GM23338 (cell line): ENCODE measurements at regions not wholly inside any gene's neighbourhood (a gene's known extent, or its start where the extent isn't known, plus 50 kb on each side); places are given as distances from the start of the nearest gene placed in this dataset.

Experiments
- ATAC-seq: fragments of 200-7000 bp; cut with Tn5 transposase; 3 replicates; pipeline ENCODE4 v1.9.1; 2020
- DNase-seq: peaks from one replicate; pipeline ENCODE4 v3.0.0-alpha.2; 2015; ENCODE audit warnings: low spot score
- H2AFZ ChIP-seq: fragments of 200-600 bp; sonication (generic); 2 replicates; pipeline ENCODE4 v1.8.0; 2016; ENCODE audit warnings: antibody characterized with exemption, mild to moderate bottlenecking, moderate library complexity
- H3F3A ChIP-seq: fragments of 200-600 bp; sonication (generic); replicated peaks from 2 replicates; pipeline ENCODE4 v1.8.0; 2017; ENCODE audit warnings: antibody characterized with exemption, mixed run types, low read depth
- H3K27ac ChIP-seq: fragments of 200-600 bp; sonication (generic); 2 replicates; pipeline ENCODE4 v1.6.1; 2016; ENCODE audit warnings: low read depth
- H3K27me3 ChIP-seq: fragments of 200-600 bp; sonication (generic); 2 replicates; pipeline ENCODE4 v1.8.0; 2016; ENCODE audit warnings: mild to moderate bottlenecking, mixed run types, moderate library complexity; ENCODE audit not compliant: insufficient read depth
- H3K36me3 ChIP-seq: fragments of 200-600 bp; sonication (generic); 2 replicates; pipeline ENCODE4 v1.8.0; 2016; ENCODE audit warnings: mild to moderate bottlenecking; ENCODE audit not compliant: insufficient read depth
- H3K4me1 ChIP-seq: fragments of 200-600 bp; sonication (generic); 2 replicates; pipeline ENCODE4 v1.8.0; 2016; ENCODE audit warnings: mild to moderate bottlenecking, moderate library complexity; ENCODE audit not compliant: insufficient read depth
- H3K4me2 ChIP-seq: fragments of 200-600 bp; sonication (generic); 2 replicates; pipeline ENCODE4 v1.7.1; 2017; ENCODE audit warnings: mixed run types
- H3K4me3 ChIP-seq: fragments of 200-600 bp; sonication (generic); 2 replicates; pipeline ENCODE4 v1.6.1; 2016; ENCODE audit warnings: mixed run types
- H3K79me2 ChIP-seq: fragments of 200-600 bp; sonication (generic); replicated peaks from 2 replicates; pipeline ENCODE4 v1.8.0; 2017; ENCODE audit warnings: mild to moderate bottlenecking; ENCODE audit not compliant: insufficient read depth
- H3K9me2 ChIP-seq: fragments of 200-600 bp; sonication (generic); 2 replicates; pipeline ENCODE4 v1.8.0; 2017; ENCODE audit not compliant: insufficient read depth
- H4K20me1 ChIP-seq: fragments of 200-600 bp; sonication (generic); replicated peaks from 2 replicates; pipeline ENCODE4 v1.8.0; 2017; ENCODE audit warnings: mild to moderate bottlenecking; ENCODE audit not compliant: insufficient read depth
- H3K27ac Mint-ChIP-seq: 2 replicates; pipeline ENCODE4 v1.8.0; 2020; ENCODE audit warnings: inconsistent platforms, mild to moderate bottlenecking, moderate library complexity, mixed read lengths
- H3K27me3 Mint-ChIP-seq: 3 replicates; pipeline ENCODE4 v1.8.0; 2022; ENCODE audit warnings: low read depth, mild to moderate bottlenecking, moderate library complexity, mixed read lengths, inconsistent platforms; ENCODE audit not compliant: insufficient read depth, poor library complexity
- H3K36me3 Mint-ChIP-seq: 3 replicates; pipeline ENCODE4 v1.8.0; 2021; ENCODE audit warnings: low read depth, mild to moderate bottlenecking, inconsistent platforms, moderate library complexity, mixed read lengths
- H3K4me1 Mint-ChIP-seq: 3 replicates; pipeline ENCODE4 v1.8.0; 2020; ENCODE audit warnings: mild to moderate bottlenecking, inconsistent platforms, mixed read lengths
- H3K4me3 Mint-ChIP-seq: 3 replicates; pipeline ENCODE4 v1.8.0; 2021; ENCODE audit warnings: moderate library complexity, mild to moderate bottlenecking, inconsistent platforms, mixed read lengths
- H3K9me3 Mint-ChIP-seq: 3 replicates; pipeline ENCODE4 v1.8.0; 2020; ENCODE audit warnings: moderate library complexity, mild to moderate bottlenecking, inconsistent platforms, mixed read lengths
- CREB1 ChIP-seq: fragments of 250-450 bp; sonication (Bioruptor Pico); IDR thresholded peaks from 2 replicates; pipeline ENCODE4 v1.5.0; 2020; ENCODE audit warnings: low read depth, mild to moderate bottlenecking, moderate library complexity
- EZH2 ChIP-seq: fragments of 200-600 bp; sonication (generic); IDR thresholded peaks from one replicate; pipeline ENCODE4 v1.8.0; 2017; ENCODE audit warnings: antibody characterized with exemption, mild to moderate bottlenecking, low read depth; ENCODE audit not compliant: unreplicated experiment
- EZH2phosphoT487 ChIP-seq: fragments of 200-600 bp; sonication (generic); IDR thresholded peaks from one replicate; pipeline ENCODE4 v1.8.1; 2018; ENCODE audit warnings: antibody characterized with exemption; ENCODE audit not compliant: unreplicated experiment
- JUNB ChIP-seq: IDR thresholded peaks from one replicate; pipeline ENCODE4 v1.6.1; 2016; ENCODE audit warnings: antibody characterized with exemption; ENCODE audit not compliant: unreplicated experiment
- NANOG ChIP-seq: IDR thresholded peaks from 2 replicates; pipeline ENCODE4 v1.6.1; 2016; ENCODE audit warnings: antibody characterized with exemption, borderline replicate concordance
- REST ChIP-seq: IDR thresholded peaks from one replicate; pipeline ENCODE4 v1.6.1; 2018; ENCODE audit warnings: antibody characterized with exemption; ENCODE audit not compliant: unreplicated experiment
- STAT1 ChIP-seq: IDR thresholded peaks from one replicate; pipeline ENCODE4 v1.6.1; 2016; ENCODE audit warnings: antibody characterized with exemption; ENCODE audit not compliant: unreplicated experiment
- ZNF114 ChIP-seq: fragments of 250-450 bp; sonication (Bioruptor Pico); IDR thresholded peaks from 2 replicates; pipeline ENCODE4 v1.5.0; 2020; ENCODE audit warnings: mild to moderate bottlenecking, moderate library complexity
- ZNF331 ChIP-seq: fragments of 250-450 bp; sonication (Bioruptor Pico); IDR thresholded peaks from 2 replicates; pipeline ENCODE4 v1.5.0; 2020; ENCODE audit warnings: low read depth, mild to moderate bottlenecking, moderate library complexity
- TF ChIP-seq, protein P1 (sequence below), 2 experiments: fragments of 200-600 bp in 1 of 2; sonication (generic) in 1 of 2; conservative IDR thresholded peaks; 2 replicates each; pipeline versions ENCODE4 v1.5.1 to v1.6.1; 2016 to 2017; ENCODE audit warnings: antibody characterized with exemption in 2 of 2, low read depth in 2 of 2, mild to moderate bottlenecking in 2 of 2, moderate library complexity in 1 of 2
- TF ChIP-seq, protein P2 (sequence below): fragments of 250-450 bp; sonication (Bioruptor Pico); IDR thresholded peaks from 2 replicates; pipeline ENCODE4 v1.5.0; 2020; ENCODE audit warnings: mild to moderate bottlenecking, moderate library complexity

DNA sequence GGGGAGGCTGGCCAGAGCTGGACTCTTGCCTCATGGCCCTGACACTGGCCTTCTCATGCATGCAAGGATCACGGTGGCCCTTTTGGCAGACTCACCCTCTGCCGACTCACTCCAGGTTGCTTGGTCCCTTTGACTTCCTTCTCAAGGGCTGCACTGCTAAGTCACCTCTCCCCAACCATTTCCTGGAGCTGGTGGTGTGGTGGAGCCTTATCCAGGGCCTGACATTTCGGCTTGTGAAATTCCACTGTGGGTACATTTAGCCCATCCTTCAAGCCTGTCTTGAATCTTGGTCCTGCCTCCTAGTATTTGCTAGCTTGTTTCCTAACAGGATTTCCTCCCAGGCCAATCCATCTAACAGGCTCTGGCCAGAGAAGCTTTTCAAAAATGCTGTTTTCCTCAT is 52.6 kb upstream of the JUN start:
- no peak for ATAC-seq
- H3K4me3 Mint-ChIP-seq: no peak overlapping the region

More for the DNA sequence above, 52.6 kb upstream of the JUN start:
- H3K27ac ChIP-seq: no peak overlapping the region
- Mint-ChIP-seq H3K9me3 (no peaks in the 10 kb centered on the region), H3K4me1 (no peaks in the 10 kb centered on the region), H3K36me3 (no peaks in the 10 kb centered on the region), H3K27me3 (peaks cover 5% of the 10 kb centered on the region), H3K27ac (no peak overlapping the region)
- TF ChIP-seq, protein P1, sequence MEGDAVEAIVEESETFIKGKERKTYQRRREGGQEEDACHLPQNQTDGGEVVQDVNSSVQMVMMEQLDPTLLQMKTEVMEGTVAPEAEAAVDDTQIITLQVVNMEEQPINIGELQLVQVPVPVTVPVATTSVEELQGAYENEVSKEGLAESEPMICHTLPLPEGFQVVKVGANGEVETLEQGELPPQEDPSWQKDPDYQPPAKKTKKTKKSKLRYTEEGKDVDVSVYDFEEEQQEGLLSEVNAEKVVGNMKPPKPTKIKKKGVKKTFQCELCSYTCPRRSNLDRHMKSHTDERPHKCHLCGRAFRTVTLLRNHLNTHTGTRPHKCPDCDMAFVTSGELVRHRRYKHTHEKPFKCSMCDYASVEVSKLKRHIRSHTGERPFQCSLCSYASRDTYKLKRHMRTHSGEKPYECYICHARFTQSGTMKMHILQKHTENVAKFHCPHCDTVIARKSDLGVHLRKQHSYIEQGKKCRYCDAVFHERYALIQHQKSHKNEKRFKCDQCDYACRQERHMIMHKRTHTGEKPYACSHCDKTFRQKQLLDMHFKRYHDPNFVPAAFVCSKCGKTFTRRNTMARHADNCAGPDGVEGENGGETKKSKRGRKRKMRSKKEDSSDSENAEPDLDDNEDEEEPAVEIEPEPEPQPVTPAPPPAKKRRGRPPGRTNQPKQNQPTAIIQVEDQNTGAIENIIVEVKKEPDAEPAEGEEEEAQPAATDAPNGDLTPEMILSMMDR (conservative IDR thresholded peaks at IDR 0.05; ENCODE audit: low read depth in 2 of 2): no peak
- no peak for TF ChIP-seq STAT1
- no peak for TF ChIP-seq CREB1 (CRISPR knock-in tag)
- TF ChIP-seq, protein P2, sequence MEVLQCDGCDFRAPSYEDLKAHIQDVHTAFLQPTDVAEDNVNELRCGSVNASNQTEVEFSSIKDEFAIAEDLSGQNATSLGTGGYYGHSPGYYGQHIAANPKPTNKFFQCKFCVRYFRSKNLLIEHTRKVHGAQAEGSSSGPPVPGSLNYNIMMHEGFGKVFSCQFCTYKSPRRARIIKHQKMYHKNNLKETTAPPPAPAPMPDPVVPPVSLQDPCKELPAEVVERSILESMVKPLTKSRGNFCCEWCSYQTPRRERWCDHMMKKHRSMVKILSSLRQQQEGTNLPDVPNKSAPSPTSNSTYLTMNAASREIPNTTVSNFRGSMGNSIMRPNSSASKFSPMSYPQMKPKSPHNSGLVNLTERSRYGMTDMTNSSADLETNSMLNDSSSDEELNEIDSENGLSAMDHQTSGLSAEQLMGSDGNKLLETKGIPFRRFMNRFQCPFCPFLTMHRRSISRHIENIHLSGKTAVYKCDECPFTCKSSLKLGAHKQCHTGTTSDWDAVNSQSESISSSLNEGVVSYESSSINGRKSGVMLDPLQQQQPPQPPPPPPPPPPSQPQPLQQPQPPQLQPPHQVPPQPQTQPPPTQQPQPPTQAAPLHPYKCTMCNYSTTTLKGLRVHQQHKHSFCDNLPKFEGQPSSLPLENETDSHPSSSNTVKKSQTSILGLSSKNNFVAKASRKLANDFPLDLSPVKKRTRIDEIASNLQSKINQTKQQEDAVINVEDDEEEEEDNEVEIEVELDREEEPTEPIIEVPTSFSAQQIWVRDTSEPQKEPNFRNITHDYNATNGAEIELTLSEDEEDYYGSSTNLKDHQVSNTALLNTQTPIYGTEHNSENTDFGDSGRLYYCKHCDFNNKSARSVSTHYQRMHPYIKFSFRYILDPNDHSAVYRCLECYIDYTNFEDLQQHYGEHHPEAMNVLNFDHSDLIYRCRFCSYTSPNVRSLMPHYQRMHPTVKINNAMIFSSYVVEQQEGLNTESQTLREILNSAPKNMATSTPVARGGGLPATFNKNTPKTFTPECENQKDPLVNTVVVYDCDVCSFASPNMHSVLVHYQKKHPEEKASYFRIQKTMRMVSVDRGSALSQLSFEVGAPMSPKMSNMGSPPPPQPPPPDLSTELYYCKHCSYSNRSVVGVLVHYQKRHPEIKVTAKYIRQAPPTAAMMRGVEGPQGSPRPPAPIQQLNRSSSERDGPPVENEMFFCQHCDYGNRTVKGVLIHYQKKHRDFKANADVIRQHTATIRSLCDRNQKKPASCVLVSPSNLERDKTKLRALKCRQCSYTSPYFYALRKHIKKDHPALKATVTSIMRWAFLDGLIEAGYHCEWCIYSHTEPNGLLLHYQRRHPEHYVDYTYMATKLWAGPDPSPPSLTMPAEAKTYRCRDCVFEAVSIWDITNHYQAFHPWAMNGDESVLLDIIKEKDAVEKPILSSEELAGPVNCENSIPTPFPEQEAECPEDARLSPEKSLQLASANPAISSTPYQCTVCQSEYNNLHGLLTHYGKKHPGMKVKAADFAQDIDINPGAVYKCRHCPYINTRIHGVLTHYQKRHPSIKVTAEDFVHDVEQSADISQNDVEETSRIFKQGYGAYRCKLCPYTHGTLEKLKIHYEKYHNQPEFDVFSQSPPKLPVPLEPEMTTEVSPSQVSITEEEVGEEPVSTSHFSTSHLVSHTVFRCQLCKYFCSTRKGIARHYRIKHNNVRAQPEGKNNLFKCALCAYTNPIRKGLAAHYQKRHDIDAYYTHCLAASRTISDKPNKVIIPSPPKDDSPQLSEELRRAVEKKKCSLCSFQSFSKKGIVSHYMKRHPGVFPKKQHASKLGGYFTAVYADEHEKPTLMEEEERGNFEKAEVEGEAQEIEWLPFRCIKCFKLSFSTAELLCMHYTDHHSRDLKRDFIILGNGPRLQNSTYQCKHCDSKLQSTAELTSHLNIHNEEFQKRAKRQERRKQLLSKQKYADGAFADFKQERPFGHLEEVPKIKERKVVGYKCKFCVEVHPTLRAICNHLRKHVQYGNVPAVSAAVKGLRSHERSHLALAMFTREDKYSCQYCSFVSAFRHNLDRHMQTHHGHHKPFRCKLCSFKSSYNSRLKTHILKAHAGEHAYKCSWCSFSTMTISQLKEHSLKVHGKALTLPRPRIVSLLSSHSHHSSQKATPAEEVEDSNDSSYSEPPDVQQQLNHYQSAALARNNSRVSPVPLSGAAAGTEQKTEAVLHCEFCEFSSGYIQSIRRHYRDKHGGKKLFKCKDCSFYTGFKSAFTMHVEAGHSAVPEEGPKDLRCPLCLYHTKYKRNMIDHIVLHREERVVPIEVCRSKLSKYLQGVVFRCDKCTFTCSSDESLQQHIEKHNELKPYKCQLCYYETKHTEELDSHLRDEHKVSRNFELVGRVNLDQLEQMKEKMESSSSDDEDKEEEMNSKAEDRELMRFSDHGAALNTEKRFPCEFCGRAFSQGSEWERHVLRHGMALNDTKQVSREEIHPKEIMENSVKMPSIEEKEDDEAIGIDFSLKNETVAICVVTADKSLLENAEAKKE (CRISPR knock-in tag): no peak
- no peak for TF ChIP-seq EZH2
- no peak for TF ChIP-seq ZNF331 (CRISPR knock-in tag)
- no peak for TF ChIP-seq JUNB
- no peak for TF ChIP-seq NANOG
- TF ChIP-seq REST: no peak
- TF ChIP-seq EZH2phosphoT487: no peak
- no peak for TF ChIP-seq ZNF114 (CRISPR knock-in tag)
- no peaks in the 10 kb centered on the region for H4K20me1 ChIP-seq
- H3K36me3 ChIP-seq: no peaks in the 10 kb centered on the region
- no peak overlapping the region for H2AFZ ChIP-seq
- H3K4me2 ChIP-seq: no peak overlapping the region
- H3K27me3 ChIP-seq: no peaks in the 10 kb centered on the region
- no peak for DNase-seq
- H3K79me2 ChIP-seq: no peaks in the 10 kb centered on the region
- no peaks in the 10 kb centered on the region for H3F3A ChIP-seq
- H3K9me2 ChIP-seq: no peaks in the 10 kb centered on the region
- H3K4me1 ChIP-seq: no peaks in the 10 kb centered on the region
- no peak overlapping the region for H3K4me3 ChIP-seq
